DMS 273 treated with DMSO at 0.1 percent for 48 hours (cell line): ENCODE measurements at regions not wholly inside any gene's neighbourhood (a gene's known extent, or its start where the extent isn't known, plus 50 kb on each side); places are given as distances from the start of the nearest gene placed in this dataset.
"Not testable (repeated sequence)": the region's sequence is repeated elsewhere in the genome, so short reads cannot be mapped to it uniquely, and the experiment has no call there.

Experiments used
- DNase-seq: peaks from one replicate; lab custom pipeline; 2025; lab: John Stamatoyannopoulos, UW

DNA sequence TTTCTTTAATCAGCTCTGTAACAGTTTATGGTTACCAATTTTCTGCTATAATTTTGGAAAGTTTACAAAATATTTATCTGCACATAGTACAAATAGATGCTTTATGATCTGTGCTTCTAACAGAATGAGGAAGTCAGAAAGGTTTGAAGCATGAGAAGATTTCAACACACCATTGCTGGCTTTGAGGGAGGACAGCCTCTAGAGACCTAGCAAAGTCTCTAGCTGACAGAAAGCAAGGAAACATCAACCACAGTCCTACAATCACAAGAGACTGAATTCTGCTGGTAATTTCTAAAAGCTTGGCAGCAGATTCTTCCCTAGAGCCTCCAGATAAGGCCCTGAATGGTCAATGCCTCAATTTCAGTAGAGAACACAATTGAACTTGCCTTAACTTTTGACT is 750.8 kb upstream of the SLC35B3 start:
- no peak for DNase-seq

DNA sequence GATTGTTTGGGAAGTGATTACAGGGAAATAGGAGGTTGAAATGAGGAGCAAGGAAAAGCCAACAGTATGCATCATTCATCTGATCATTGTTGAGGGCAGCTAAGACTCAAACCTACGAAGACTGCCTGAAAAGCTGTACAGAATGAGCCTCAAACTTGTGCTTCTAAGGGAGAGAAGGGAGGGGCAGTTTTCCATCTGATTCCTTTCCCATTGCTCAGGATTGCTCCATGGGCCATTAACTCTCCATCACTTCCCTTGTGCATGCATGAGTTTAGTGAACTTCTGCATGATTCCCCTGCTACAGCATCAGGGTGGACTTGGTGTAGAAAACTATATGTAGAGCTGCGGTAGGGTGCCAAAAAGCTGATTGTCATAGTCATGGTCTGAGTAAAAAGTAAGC is 742.7 kb upstream of the SLC35B3 start:
- no peak for DNase-seq

DNA sequence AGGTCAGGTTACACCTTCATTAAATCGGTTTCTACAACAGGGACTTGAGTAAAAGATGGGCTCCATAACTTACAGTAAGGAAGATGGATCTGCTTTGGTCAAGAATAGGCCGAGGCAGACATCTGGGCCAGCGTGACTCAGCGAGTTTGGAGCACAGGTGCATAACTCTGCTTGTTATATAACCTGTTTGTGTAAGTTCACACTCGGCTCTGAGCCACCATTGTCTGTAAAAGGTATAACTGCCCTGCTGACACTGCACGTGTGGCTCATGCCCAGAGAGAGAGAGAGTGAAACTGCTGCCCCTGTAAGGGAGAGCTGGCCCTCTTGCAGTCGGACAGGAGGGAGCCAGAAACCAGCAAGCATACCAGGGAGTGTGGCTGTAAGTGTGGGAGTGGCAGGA is 737.9 kb upstream of the SLC35B3 start:
- no peak for DNase-seq

DNA sequence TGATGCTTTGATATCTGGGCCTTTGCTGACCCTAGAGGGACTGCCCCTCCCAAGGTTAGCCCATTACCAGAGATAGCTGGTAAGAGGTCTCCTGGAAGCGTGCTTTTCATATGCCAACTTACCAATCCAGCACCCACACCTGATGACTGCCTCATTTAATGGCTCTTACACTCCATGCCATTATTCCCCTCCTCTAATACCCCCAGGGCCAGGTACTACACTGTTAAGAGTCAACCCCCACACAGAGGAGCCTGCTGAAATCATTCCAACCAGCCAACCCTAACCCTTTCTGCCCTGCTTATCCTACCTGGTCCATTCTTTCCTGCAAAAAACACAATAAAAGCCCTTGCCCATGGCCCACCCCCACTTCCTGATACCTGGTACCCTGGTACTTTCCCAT is 736.8 kb upstream of the SLC35B3 start:
- no peak for DNase-seq

DNA sequence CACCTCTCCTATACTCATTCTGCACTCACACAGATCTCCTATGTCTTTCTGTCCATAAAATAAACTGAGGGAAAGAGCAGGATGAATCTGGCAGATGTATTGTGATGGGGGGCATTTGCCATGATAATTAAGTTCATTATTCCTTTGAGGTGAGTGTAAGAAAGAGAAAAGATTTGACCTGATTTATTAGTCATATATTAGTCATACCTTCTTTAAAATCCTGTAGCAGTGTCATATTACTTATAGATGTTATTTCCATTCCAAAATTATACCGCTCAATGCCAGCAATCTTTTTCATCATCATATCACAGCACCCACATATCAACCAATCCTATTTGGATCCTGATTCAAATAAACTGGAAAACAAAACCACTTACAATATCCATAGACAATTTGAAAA is 733.3 kb upstream of the SLC35B3 start:
- DNase-seq, result no peak

GRCh38 chr6:9161731-9162130 is 726.4 kb upstream of the SLC35B3 start:
- DNase-seq, result no peak

GRCh38 chr6:9159051-9159450 is 723.7 kb upstream of the SLC35B3 start:
- DNase-seq, result no peak

- DNase-seq, result no peak
These were observed 720.5 kb upstream of the SLC35B3 start for GRCh38 chr6:9155836-9156235.

DNA sequence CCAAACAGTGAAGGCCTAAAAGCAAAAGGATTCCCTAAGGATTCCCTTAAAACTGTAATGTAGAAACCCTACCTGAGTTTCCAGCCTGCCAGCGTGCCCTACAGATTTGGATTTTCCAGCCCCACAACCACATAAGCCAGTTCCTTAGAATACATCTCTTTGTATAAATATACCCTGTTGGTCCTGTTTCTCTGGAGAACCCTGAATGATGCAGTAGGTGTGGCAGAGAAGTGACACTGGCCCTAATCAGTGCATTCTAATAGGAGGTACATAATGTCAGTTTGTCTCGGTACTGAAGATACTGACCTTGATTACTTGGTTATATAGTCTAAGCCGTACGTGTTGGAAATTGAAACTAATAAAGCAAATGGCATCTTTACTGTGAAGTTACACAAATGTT is 707.8 kb upstream of the SLC35B3 start:
- no peak for DNase-seq

GRCh38 chr6:9140951-9141460 is 705.7 kb upstream of the SLC35B3 start:
- DNase-seq, result no peak

DNA sequence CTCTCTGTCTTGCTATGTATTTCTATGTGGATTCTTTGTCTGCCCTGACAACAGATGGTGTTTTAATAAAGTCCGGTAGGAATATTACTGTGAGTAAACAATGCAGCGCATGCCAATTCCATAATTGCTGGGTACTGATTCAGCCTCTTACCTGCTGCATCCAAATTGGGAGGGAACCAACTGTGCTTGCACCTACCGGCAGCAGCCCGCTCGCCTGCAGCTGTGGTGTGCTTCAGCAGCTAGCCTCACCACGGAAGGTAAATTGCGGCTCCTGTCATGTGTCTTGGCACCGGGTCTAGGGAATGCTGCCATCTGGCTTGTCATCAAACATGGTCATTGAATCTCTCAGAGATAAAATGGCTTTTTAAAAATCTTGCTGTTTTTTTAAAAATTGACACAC is 704.8 kb upstream of the SLC35B3 start:
- DNase-seq, result peak; percentile 75

DNA sequence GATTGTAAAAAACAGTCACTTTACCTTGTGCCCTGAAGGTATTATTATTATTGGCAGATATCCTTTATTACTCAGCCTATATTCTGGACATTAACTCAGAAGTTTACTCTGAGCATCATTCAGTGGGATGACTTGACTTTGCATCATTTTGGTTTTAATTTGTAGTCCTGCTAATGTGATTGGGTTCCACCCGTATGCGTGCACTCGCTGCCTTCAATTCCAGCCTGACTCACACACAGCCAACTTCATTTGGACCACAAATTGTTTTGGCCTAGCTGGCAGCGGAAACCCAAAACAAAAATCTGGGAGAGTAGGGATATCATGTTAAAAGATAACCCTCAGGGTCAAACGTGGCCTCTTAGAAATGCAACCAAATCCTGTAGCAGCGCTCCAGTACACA is 704.4 kb upstream of the SLC35B3 start:
- DNase-seq, result no peak

DNA sequence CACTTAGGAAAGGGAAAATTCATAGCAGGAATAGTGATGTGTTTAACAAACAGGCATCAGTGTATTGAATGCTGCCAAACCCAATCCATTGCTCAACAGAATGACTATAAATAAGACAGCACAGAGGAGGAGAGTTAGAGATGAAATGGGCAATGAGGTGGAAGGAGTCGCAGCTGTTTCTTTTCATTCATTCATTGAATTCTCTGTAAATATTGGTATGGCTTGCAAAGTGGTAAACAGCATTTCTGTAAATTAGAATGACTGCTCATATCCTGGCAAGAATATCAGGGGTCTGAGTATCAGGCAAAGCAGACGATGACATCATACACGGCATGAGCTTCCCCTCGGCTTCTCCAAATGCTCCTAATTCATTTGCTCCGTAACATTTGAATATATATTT is 703.6 kb upstream of the SLC35B3 start:
- DNase-seq, result peak; percentile 55

DNA sequence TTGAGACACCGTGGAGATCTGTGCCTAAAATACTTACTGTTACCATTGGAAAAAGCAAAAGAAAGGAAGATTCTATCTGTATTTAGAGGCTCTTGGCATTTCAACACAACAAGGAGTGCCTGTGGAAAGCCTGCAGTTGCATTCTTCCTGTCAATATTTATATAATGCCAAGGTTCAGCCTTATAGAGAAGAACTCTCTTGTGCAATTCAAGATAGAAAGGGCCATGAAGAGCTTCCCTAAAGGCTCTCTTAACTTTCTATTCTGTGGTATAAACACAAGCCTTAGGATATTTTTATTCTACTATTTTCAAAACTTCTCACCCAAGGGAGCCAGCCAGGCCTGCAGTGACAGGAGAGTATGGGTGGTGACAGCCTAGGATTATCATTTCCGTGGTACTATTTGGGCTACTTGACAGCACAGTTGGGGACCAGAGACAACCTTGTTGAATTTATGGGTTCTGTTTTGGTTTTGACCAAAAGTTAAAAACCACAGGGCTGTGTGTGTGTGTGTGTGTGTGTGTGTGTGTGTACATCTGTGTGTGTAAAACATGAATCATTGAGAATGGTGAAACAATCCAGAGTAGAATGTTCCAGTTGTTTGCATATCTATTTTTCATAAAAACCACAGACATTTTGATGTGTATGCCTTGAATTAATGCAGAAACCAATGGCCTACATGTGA is 700.9 kb upstream of the SLC35B3 start:
- DNase-seq, result no peak

- no peak for DNase-seq
These were observed 696.3 kb upstream of the SLC35B3 start for GRCh38 chr6:9131616-9132015.

DNA sequence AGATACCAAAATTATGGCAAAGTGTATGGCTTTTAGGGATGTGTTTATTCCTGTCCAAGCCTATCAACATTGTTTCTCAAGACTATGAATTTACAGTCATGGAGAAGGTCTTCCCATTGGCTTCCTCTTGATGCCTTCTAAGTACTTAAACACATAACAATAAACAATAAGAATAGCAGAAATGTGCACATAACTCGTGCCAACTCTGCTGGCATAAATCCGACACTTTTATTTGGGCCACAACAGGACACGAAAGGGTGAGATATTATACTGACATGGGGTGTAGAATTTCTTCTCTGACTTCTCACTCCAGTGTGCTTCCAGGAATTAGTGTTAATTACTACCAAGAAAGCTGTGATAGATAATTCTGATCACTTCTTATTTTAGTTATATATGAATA is 695.9 kb upstream of the SLC35B3 start:
- DNase-seq, result no peak

DNA sequence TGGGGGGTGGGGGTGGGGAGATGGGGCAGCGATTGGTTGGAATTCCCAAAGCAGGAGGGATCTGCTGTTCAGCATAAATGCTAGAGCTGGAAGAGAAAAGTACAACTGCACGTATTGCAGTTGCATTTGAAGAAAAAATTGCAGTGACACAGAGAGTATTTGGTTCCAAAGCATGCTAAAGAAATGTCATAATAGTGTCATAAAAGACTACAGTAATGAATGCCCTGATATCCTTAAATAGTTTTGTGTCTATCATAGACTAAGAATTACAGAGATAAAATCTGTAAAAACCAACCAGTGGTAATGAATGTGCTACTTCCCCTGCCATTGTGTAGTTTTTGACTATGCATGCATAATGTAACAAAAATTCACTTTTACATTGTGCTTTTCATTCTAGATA is 693.6 kb upstream of the SLC35B3 start:
- no peak for DNase-seq

GRCh38 chr6:9126878-9127560 is 691.7 kb upstream of the SLC35B3 start:
- DNase-seq, result no peak

DNA sequence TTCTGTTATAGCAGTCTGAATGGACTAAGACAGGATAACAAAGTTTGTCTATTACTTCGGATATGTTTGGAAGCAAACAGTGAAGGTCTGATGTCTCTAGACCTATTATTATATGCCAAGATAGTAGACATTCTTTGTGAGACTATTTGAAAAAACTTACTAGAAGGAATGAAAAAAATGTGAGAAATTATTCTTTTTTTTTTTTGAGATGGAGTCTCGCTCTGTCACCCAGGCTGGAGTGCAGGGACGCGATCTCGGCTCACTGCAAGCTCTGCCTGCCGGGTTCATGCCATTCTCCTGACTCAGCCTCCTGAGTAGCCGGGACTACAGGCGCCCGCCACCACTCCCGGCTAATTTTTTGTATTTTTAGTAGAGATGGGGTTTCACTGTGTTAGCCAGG is 690.7 kb upstream of the SLC35B3 start:
- not testable (repeated sequence) for DNase-seq

DNA sequence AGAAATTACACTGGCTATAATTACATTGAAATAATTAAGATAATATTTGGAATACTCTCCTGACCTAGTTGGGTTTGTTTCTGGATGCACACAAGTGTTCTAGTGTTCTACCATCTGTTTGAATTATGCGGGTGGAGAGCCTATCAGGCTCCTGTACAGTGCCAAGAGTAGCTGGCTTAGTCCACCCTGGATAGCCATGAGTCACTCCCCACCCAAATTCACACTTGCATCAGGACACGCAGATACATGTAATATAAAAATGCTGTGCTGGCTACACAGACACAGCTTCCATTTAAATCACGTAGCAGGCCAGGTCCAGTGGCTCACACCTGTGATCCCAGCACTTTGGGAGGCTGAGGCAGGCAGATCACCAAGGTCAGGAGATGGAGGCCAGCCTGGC is 686.2 kb upstream of the SLC35B3 start:
- DNase-seq, result no peak

DNA sequence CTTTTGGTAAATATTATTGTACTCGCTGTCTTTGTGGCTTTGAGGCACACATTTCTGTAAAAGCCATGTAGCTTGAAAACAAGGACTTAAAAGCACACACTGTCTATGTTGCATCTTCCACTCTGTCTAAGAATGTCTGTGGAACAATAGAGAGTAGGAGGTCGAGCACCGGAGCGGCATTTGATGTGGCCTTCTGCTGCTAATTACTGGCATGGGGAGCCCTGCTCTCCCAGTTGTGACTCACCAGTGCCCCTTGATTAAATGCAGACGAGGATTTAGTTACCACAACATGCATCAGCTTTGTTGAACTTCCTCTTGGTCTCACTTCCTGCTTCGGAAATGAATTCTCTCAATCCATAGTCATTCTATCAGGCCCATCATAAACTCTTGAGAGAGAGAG is 680.7 kb upstream of the SLC35B3 start:
- DNase-seq, result no peak

DNA sequence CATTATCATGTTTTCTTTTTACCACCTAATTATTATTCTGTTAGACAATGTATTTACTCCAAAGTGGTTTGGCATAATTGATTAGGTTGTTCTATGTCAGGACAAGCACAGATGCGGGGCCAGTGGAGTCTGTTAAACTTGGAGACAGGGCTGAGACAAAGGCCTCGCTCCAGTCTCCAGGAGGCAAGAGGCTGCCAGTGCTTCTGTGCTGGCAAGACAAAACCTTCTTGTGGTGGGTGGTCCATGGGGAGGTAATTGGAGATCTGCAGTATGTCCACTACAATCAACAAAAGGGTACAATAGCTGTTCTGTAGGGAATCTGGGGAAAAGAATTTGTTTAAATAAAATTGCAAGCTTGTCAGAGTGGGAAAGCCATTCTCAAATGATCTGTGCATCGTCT is 677.2 kb upstream of the SLC35B3 start:
- no peak for DNase-seq

- no peak for DNase-seq
These were observed 668.7 kb upstream of the SLC35B3 start for GRCh38 chr6:9103876-9104521.
